Lung (tissue), 11 donors: ENCODE measurements at regions not wholly inside any gene's neighbourhood (a gene's known extent, or its start where the extent isn't known, plus 50 kb on each side); places are given as distances from the start of the nearest gene placed in this dataset.

Experiments used
- ATAC-seq: fragments of 200-7000 bp; cut with Tn5 transposase; one replicate; pipeline ENCODE4 v1.9.1; 2020; ENCODE audit warnings: moderate number of reproducible peaks; ENCODE audit not compliant: insufficient read depth, low FRiP score
- DNase-seq, 3 donors: peaks; one replicate each; pipeline ENCODE4 v3.0.0-alpha.2; 2013 to 2017
- H3K27ac ChIP-seq, 2 donors: one replicate each; pipeline ENCODE4 v1.5.1; 2013; ENCODE audit warnings: mild to moderate bottlenecking in 2 of 2, moderate library complexity in 2 of 2, control low read depth in 1 of 2, inconsistent platforms in 1 of 2, low read depth in 1 of 2, low read length in 1 of 2
- H3K27me3 ChIP-seq, 3 donors: one replicate each; pipeline ENCODE4 v1.5.1; 2013; ENCODE audit warnings: low read length in 2 of 3; ENCODE audit not compliant: control insufficient read depth in 3 of 3, insufficient read depth in 3 of 3
- H3K36me3 ChIP-seq, 4 donors: one replicate each; pipeline ENCODE4 v1.5.1; 2013; ENCODE audit warnings: low read length in 4 of 4, mild to moderate bottlenecking in 1 of 4, moderate library complexity in 1 of 4; ENCODE audit not compliant: control insufficient read depth in 4 of 4, insufficient read depth in 4 of 4
- H3K4me1 ChIP-seq, 5 donors: one replicate each; pipeline ENCODE4 v1.5.1; 2013; ENCODE audit warnings: low read length in 5 of 5, mild to moderate bottlenecking in 2 of 5, moderate library complexity in 1 of 5; ENCODE audit not compliant: control insufficient read depth in 5 of 5, insufficient read depth in 5 of 5
- H3K4me3 ChIP-seq: one replicate; pipeline ENCODE4 v1.5.1; 2013; ENCODE audit warnings: mild to moderate bottlenecking, control low read depth, moderate library complexity
- H3K9ac ChIP-seq, 2 donors: one replicate each; pipeline ENCODE4 v1.5.1; 2013; ENCODE audit warnings: low read length in 2 of 2, control low read depth in 1 of 2; ENCODE audit not compliant: insufficient read depth in 1 of 2
- H3K9me3 ChIP-seq, 4 donors: one replicate each; pipeline ENCODE4 v1.5.1; 2013; ENCODE audit warnings: low read length in 3 of 4, mild to moderate bottlenecking in 1 of 4, moderate library complexity in 1 of 4; ENCODE audit not compliant: control insufficient read depth in 4 of 4, insufficient read depth in 3 of 4
- WGBS, 2 donors: extraction: QIAGEN DNeasy Blood & Tissue Kit; methylation state at CpG; one replicate each; pipeline ENCODE4 v1.1.7; 2013; 5-methylcytosine and 5-hydroxymethylcytosine counted together
- TF ChIP-seq, protein P1 (sequence below): IDR thresholded peaks from 2 replicates; pipeline ENCODE4 v1.5.1; 2012; ENCODE audit warnings: mild to moderate bottlenecking; ENCODE audit errors: control extremely low read depth, extremely low read depth
- donor health status: control.
- donor health status: control.
- donor health status: Bipolar disorder and iron deficiency.
- donor health status: healthy.
- donor health status: DM: yes; HTN: yes; CAD: no.

GRCh38 chr15:98221144-98221543, 260.6 kb downstream of the ARRDC4 start:
- Histone ChIP-seq H3K4me3 (no peak overlapping the region), H3K36me3 (no peaks in the 10 kb centered on the region), H3K27ac (no peak overlapping the region), H3K27me3 (no peaks in the 10 kb centered on the region), H3K9ac (no peak overlapping the region), H3K9me3 (peaks cover 0 to 2% (median 0%) of the 10 kb centered on the region in 4 donors), H3K4me1 (no peaks in the 10 kb centered on the region)
- TF ChIP-seq, protein P1, sequence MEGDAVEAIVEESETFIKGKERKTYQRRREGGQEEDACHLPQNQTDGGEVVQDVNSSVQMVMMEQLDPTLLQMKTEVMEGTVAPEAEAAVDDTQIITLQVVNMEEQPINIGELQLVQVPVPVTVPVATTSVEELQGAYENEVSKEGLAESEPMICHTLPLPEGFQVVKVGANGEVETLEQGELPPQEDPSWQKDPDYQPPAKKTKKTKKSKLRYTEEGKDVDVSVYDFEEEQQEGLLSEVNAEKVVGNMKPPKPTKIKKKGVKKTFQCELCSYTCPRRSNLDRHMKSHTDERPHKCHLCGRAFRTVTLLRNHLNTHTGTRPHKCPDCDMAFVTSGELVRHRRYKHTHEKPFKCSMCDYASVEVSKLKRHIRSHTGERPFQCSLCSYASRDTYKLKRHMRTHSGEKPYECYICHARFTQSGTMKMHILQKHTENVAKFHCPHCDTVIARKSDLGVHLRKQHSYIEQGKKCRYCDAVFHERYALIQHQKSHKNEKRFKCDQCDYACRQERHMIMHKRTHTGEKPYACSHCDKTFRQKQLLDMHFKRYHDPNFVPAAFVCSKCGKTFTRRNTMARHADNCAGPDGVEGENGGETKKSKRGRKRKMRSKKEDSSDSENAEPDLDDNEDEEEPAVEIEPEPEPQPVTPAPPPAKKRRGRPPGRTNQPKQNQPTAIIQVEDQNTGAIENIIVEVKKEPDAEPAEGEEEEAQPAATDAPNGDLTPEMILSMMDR: no peak
- no peak for ATAC-seq
- WGBS, 2 donors: 78 to 79% methylated on average over 3 of the region's 3 CpGs
- no peak for DNase-seq

DNA sequence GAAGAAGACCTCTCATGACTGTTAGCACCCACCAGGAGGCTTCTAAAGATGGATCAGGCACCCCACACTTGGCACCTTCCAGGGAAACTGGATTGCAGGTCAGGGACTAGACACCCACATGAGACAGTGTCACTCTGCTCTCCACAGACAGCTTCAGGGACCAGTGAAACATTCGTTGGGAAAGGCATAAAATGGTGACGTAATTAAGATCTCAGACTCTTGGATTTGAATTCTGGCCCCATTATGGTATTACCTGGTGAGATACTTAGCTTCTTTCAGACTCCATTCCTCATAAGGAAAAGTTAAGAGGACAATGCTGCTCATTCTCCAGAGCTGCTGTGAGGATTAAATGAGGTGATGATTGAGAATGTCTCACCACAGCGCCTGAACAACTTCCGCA, 261.1 kb downstream of the ARRDC4 start:
- Histone ChIP-seq H3K4me3 (no peak overlapping the region), H3K9ac (no peak overlapping the region), H3K27ac (no peak overlapping the region), H3K27me3 (no peaks in the 10 kb centered on the region), H3K36me3 (no peaks in the 10 kb centered on the region), H3K4me1 (no peaks in the 10 kb centered on the region), H3K9me3 (peaks cover 0 to 2% (median 0%) of the 10 kb centered on the region in 4 donors)
- WGBS, 2 donors: 85 to 86% methylated on average over 4 of the region's 4 CpGs
- no peak for DNase-seq
- TF ChIP-seq, protein P1: no peak
- ATAC-seq: no peak

GRCh38 chr15:98226149-98226548, 265.6 kb downstream of the ARRDC4 start:
- H3K9me3 ChIP-seq: peaks cover 0 to 2% (median 0%) of the 10 kb centered on the region in 4 donors
- H3K36me3 ChIP-seq: no peaks in the 10 kb centered on the region
- 78 to 88% methylated on average over 3 of the region's 3 CpGs for WGBS, 2 donors
- ATAC-seq (no peak), DNase-seq (no peak)
- H3K4me3 ChIP-seq: no peak overlapping the region
- TF ChIP-seq, protein P1: no peak
- H3K4me1 ChIP-seq: no peaks in the 10 kb centered on the region
- peaks cover 0 to 2% (median 0%) of the 10 kb centered on the region in 3 donors for H3K27me3 ChIP-seq
- no peak overlapping the region for H3K27ac ChIP-seq
- no peak overlapping the region for H3K9ac ChIP-seq

- no peak for DNase-seq
- Histone ChIP-seq H3K9me3 (no peaks in the 10 kb centered on the region), H3K4me1 (no peaks in the 10 kb centered on the region)
Measured at GRCh38 chr15:98226578-98226977, 266.1 kb downstream of the ARRDC4 start.

More at GRCh38 chr15:98226578-98226977, 266.1 kb downstream of the ARRDC4 start:
- H3K36me3 ChIP-seq: no peaks in the 10 kb centered on the region
- H3K4me3 ChIP-seq: no peak overlapping the region
- no peak overlapping the region for H3K9ac ChIP-seq
- ATAC-seq: no peak
- TF ChIP-seq, protein P1: no peak
- WGBS, 2 donors: 59 to 70% methylated on average over 2 of the region's 2 CpGs
- no peak overlapping the region for H3K27ac ChIP-seq
- peaks cover 0 to 2% (median 0%) of the 10 kb centered on the region in 3 donors for H3K27me3 ChIP-seq
